ENCODE measurements at regions not wholly inside any gene's neighbourhood (a gene's known extent, or its start where the extent isn't known, plus 50 kb on each side); places are given as distances from the start of the nearest gene placed in this dataset.

GRCh38 chr16:74232806-74233465 is 63.7 kb upstream of the PSMD7 start:
- DNase-seq (ENCODE audit: low read depth): no peak

- no peak for DNase-seq (ENCODE audit: low read depth)
Observed at GRCh38 chr16:74230126-74230525, 66.5 kb upstream of the PSMD7 start.

- peak; percentile 14 for DNase-seq (ENCODE audit: low read depth)
Observed at GRCh38 chr16:74226338-74226954, 70.2 kb upstream of the PSMD7 start.

GRCh38 chr16:74224828-74225612 is 71.6 kb upstream of the PSMD7 start:
- peak; percentile 28 for DNase-seq (ENCODE audit: low read depth)

GRCh38 chr16:74221828-74222227 is 74.8 kb upstream of the PSMD7 start:
- DNase-seq (ENCODE audit: low read depth): no peak

- no peak for DNase-seq (ENCODE audit: low read depth)
Observed at GRCh38 chr16:74219706-74220105, 76.9 kb upstream of the PSMD7 start.

GRCh38 chr16:74218871-74219270 is 77.7 kb upstream of the PSMD7 start:
- no peak for DNase-seq (ENCODE audit: low read depth)

- no peak for DNase-seq (ENCODE audit: low read depth)
Observed at GRCh38 chr16:74216319-74216718, 80.3 kb upstream of the PSMD7 start.

- no peak for DNase-seq (ENCODE audit: low read depth)
Observed at GRCh38 chr16:74215249-74215648, 81.4 kb upstream of the PSMD7 start.

GRCh38 chr16:74213372-74213771 is 83.2 kb upstream of the PSMD7 start:
- DNase-seq (ENCODE audit: low read depth): no peak

GRCh38 chr16:74210245-74210644 is 86.4 kb upstream of the PSMD7 start:
- no peak for DNase-seq (ENCODE audit: low read depth)

GRCh38 chr16:74202009-74202408 is 94.6 kb upstream of the PSMD7 start:
- no peak for DNase-seq (ENCODE audit: low read depth)

GRCh38 chr16:74201576-74201975 is 95.0 kb upstream of the PSMD7 start:
- DNase-seq (ENCODE audit: low read depth): no peak

- no peak for DNase-seq (ENCODE audit: low read depth)
Observed at GRCh38 chr16:74200921-74201320, 95.7 kb upstream of the PSMD7 start.

GRCh38 chr16:74199842-74200124 is 96.8 kb upstream of the PSMD7 start:
- no peak for DNase-seq (ENCODE audit: low read depth)

- no peak for DNase-seq (ENCODE audit: low read depth)
Observed at GRCh38 chr16:74199066-74199841, 97.4 kb upstream of the PSMD7 start.

GRCh38 chr16:74192281-74192797 is 104.3 kb upstream of the PSMD7 start:
- DNase-seq (ENCODE audit: low read depth): no peak

GRCh38 chr16:74190292-74190691 is 106.3 kb upstream of the PSMD7 start:
- no peak for DNase-seq (ENCODE audit: low read depth)

GRCh38 chr16:74188856-74189255 is 107.8 kb upstream of the PSMD7 start:
- no peak for DNase-seq (ENCODE audit: low read depth)

- peak; percentile 78 for DNase-seq (ENCODE audit: low read depth)
Observed at GRCh38 chr16:74186561-74186971, 110.0 kb upstream of the PSMD7 start.

- no peak for DNase-seq (ENCODE audit: low read depth)
Observed at GRCh38 chr16:74184839-74185238, 111.8 kb upstream of the PSMD7 start.

- no peak for DNase-seq (ENCODE audit: low read depth)
Observed at GRCh38 chr16:74183601-74184360, 112.8 kb upstream of the PSMD7 start.

Measured in HS-5 (cell line).